OCI-LY7 (cell line): ENCODE measurements at regions not wholly inside any gene's neighbourhood (a gene's known extent, or its start where the extent isn't known, plus 50 kb on each side); places are given as distances from the start of the nearest gene placed in this dataset.

Experiments
- BruUV-seq: library from RNA; stranded (reverse); fragments of 400-500 nt; replicated peaks from 2 replicates; lab custom pipeline; 2021; lab: Mats Ljungman, UMichigan
- CTCF ChIA-PET: fragments of 300-600 bp; sonication (Branson Sonifier 250); formaldehyde crosslinking; loops from one replicate; lab custom pipeline; 2022; ENCODE audit warnings: antibody characterized with exemption; ENCODE audit not compliant: unreplicated experiment; lab: Charles Lee
- POLR2A ChIA-PET: fragments of 300-600 bp; sonication (Branson Sonifier 250); formaldehyde crosslinking; loops from one replicate; lab custom pipeline; 2022; ENCODE audit warnings: antibody characterized with exemption; lab: Charles Lee
- DNase-seq: peaks from one replicate; pipeline ENCODE4 v3.0.0-alpha.2; 2015; ENCODE audit warnings: low spot score
- H2AFZ ChIP-seq: fragments of 200-600 bp; sonication (generic), shearing (Covaris generic); 2 replicates; pipeline ENCODE4 v1.6.1; 2014; ENCODE audit warnings: mild to moderate bottlenecking, antibody characterized with exemption, low read length, moderate library complexity
- H3K27ac ChIP-seq: fragments of 200-600 bp; sonication (generic); 2 replicates; pipeline ENCODE4 v1.5.1; 2014; ENCODE audit warnings: mixed run types, low read depth, mild to moderate bottlenecking, moderate library complexity, low read length, inconsistent platforms; ENCODE audit not compliant: poor library complexity, severe bottlenecking
- H3K36me3 ChIP-seq: fragments of 200-600 bp; sonication (generic); 2 replicates; pipeline ENCODE4 v1.6.1; 2014; ENCODE audit warnings: mild to moderate bottlenecking, antibody characterized with exemption, low read length, moderate library complexity, mixed read lengths; ENCODE audit not compliant: insufficient read depth
- H3K4me1 ChIP-seq: fragments of 200-600 bp; sonication (generic); 2 replicates; pipeline ENCODE4 v1.5.1; 2014; ENCODE audit warnings: mild to moderate bottlenecking, low read length; ENCODE audit not compliant: insufficient read depth, poor library complexity, severe bottlenecking
- H3K4me2 ChIP-seq: fragments of 200-600 bp; sonication (generic); 2 replicates; pipeline ENCODE4 v1.6.1; 2014; ENCODE audit warnings: mild to moderate bottlenecking, low read length
- H3K4me3 ChIP-seq: fragments of 200-600 bp; sonication (generic); 2 replicates; pipeline ENCODE4 v1.5.1; 2014; ENCODE audit warnings: mild to moderate bottlenecking, low read depth, low read length; ENCODE audit not compliant: poor library complexity, severe bottlenecking
- H3K79me2 ChIP-seq: fragments of 200-600 bp; sonication (generic); 2 replicates; pipeline ENCODE4 v1.6.1; 2016; ENCODE audit warnings: low read depth, mild to moderate bottlenecking, low read length, moderate library complexity, mixed read lengths; ENCODE audit not compliant: insufficient read depth
- H3K9me2 ChIP-seq: fragments of 200-600 bp; sonication (generic); 2 replicates; pipeline ENCODE4 v1.6.1; 2016; ENCODE audit warnings: mild to moderate bottlenecking, low read length, mixed read lengths; ENCODE audit not compliant: insufficient read depth
- H3K9me3 ChIP-seq: fragments of 200-600 bp; sonication (generic); 2 replicates; pipeline ENCODE4 v1.6.1; 2014; ENCODE audit warnings: mild to moderate bottlenecking, mixed run types, low read length, mixed read lengths
- H4K20me1 ChIP-seq: fragments of 200-600 bp; sonication (generic); 2 replicates; pipeline ENCODE4 v1.6.1; 2014; ENCODE audit warnings: mild to moderate bottlenecking, antibody characterized with exemption, low read length, moderate library complexity, mixed read lengths; ENCODE audit not compliant: insufficient read depth
- CTCF ChIP-seq: fragments of 200-600 bp; sonication (generic); conservative IDR thresholded peaks from 2 replicates; pipeline ENCODE4 v1.5.1; 2014; ENCODE audit warnings: mild to moderate bottlenecking, antibody characterized with exemption, low read length, moderate library complexity, mixed read lengths
- EZH2phosphoT487 ChIP-seq: fragments of 200-600 bp; sonication (generic); IDR thresholded peaks from 2 replicates; pipeline ENCODE4 v1.6.1; 2018; ENCODE audit warnings: low read depth, borderline replicate concordance, mild to moderate bottlenecking, mixed run types, antibody characterized with exemption, low read length, moderate library complexity, mixed read lengths
- intact Hi-C: fragments of 100-400 bp; cut with micrococcal nuclease; formaldehyde crosslinking; loops from one replicate; pipeline ENCODE4 v1.10.0; 2022; ENCODE audit not compliant: unreplicated experiment

- Histone ChIP-seq H3K9me2 (no peaks in the 10 kb centered on the region), H4K20me1 (no peaks in the 10 kb centered on the region), H3K4me2 (no peak overlapping the region), H3K27ac (no peak overlapping the region), H3K79me2 (no peaks in the 10 kb centered on the region), H3K4me3 (no peak overlapping the region), H3K36me3 (no peaks in the 10 kb centered on the region), H2AFZ (no peak overlapping the region), H3K4me1 (no peaks in the 10 kb centered on the region), H3K9me3 (no peaks in the 10 kb centered on the region)
- no peak for TF ChIP-seq EZH2phosphoT487
- TF ChIP-seq CTCF: no peak
- BruUV-seq: no TSS peak
- POLR2A ChIA-PET: no interaction called here
- intact Hi-C loops: no loop called here
- CTCF ChIA-PET: no interaction called here
- no peak for DNase-seq
Observed at GRCh38 chr5:72625332-72625731, 118.1 kb upstream of the ZNF366 start.

GRCh38 chr5:72624641-72625236 lies 117.5 kb upstream of the ZNF366 start:
- no peaks in the 10 kb centered on the region for H3K36me3 ChIP-seq
- no peak for DNase-seq
- no peaks in the 10 kb centered on the region for H3K4me1 ChIP-seq
- POLR2A ChIA-PET: no interaction called here
- no TSS peak for BruUV-seq
- no peak overlapping the region for H2AFZ ChIP-seq
- TF ChIP-seq CTCF: no peak
- no peak for TF ChIP-seq EZH2phosphoT487
- no peaks in the 10 kb centered on the region for H4K20me1 ChIP-seq
- no peaks in the 10 kb centered on the region for H3K9me2 ChIP-seq
- no peak overlapping the region for H3K4me2 ChIP-seq
- H3K4me3 ChIP-seq: no peak overlapping the region
- intact Hi-C loops: no loop called here
- no peaks in the 10 kb centered on the region for H3K9me3 ChIP-seq
- CTCF ChIA-PET: no interaction called here
- H3K79me2 ChIP-seq: no peaks in the 10 kb centered on the region
- H3K27ac ChIP-seq: no peak overlapping the region

DNA sequence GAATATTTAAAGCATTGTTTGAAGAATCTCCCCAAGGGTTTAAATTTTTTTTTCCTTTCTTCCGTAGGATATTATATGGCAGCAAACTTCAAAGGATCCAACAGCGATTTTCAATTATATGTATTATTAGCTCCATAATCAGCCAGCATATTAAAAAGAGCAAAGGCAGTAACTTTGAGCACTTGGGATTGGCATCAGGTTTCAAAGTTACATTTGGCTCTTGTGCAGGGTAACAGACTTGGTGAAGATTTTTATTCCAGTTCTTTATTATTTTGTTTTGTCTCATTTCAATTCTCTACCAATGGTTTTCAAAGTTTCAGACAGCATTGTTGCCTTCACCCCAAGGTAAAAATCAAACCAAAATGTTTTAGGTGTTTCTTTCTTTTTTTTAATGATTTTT lies 116.7 kb upstream of the ZNF366 start:
- Histone ChIP-seq H3K4me3 (no peak overlapping the region), H3K4me1 (no peaks in the 10 kb centered on the region), H3K27ac (no peak overlapping the region), H3K9me2 (no peaks in the 10 kb centered on the region), H4K20me1 (no peaks in the 10 kb centered on the region), H3K4me2 (no peak overlapping the region), H3K9me3 (no peaks in the 10 kb centered on the region), H3K79me2 (no peaks in the 10 kb centered on the region), H2AFZ (no peak overlapping the region), H3K36me3 (no peaks in the 10 kb centered on the region)
- BruUV-seq: no TSS peak
- TF ChIP-seq CTCF (no peak), EZH2phosphoT487 (no peak)
- intact Hi-C loops: no loop called here
- POLR2A ChIA-PET: no interaction called here
- no peak for DNase-seq
- CTCF ChIA-PET: no interaction called here
